ENCODE measurements at regions not wholly inside any gene's neighbourhood (a gene's known extent, or its start where the extent isn't known, plus 50 kb on each side); places are given as distances from the start of the nearest gene placed in this dataset.

- no peaks in the 10 kb centered on the region for H3K79me2 ChIP-seq (ENCODE audit: control insufficient read depth, low read length)
- no peak overlapping the region for H3K4me2 ChIP-seq (ENCODE audit: low read length)
- no peaks in the 10 kb centered on the region for H3K4me1 ChIP-seq (ENCODE audit: control insufficient read depth, low read length)
- no peaks in the 10 kb centered on the region for H3F3A ChIP-seq (ENCODE audit: control insufficient read depth, insufficient read depth)
- H4K20me1 ChIP-seq (ENCODE audit: control insufficient read depth, insufficient read depth, low read depth, low read length) = no peaks in the 10 kb centered on the region
- TF ChIP-seq EZH2phosphoT487 (IDR thresholded peaks at IDR 0.05; ENCODE audit: borderline replicate concordance, low read length) = no peak
- H3K4me3 ChIP-seq (ENCODE audit: low read length) = no peak overlapping the region
- no peaks in the 10 kb centered on the region for H3K36me3 ChIP-seq (ENCODE audit: control insufficient read depth, low read length)
- no peaks in the 10 kb centered on the region for H3K9me3 ChIP-seq (ENCODE audit: control insufficient read depth, insufficient read depth, low read length)
- H3K9me2 ChIP-seq (replicated peaks; ENCODE audit: control insufficient read depth, low read length) = no peaks in the 10 kb centered on the region
- no peak overlapping the region for H3K27ac ChIP-seq (ENCODE audit: low read depth, low read length)
- H3K27me3 ChIP-seq (ENCODE audit: control insufficient read depth, low read length) = no peaks in the 10 kb centered on the region
These were observed 172.5 kb downstream of the ACTL7B start for GRCh38 chr9:108683245-108683644.

GRCh38 chr9:108681851-108682590 is 173.8 kb downstream of the ACTL7B start:
- TF ChIP-seq CTCF (IDR thresholded peaks at IDR 0.05; ENCODE audit: low read depth, low read length, poor library complexity, severe bottlenecking) (no peak), EZH2phosphoT487 (IDR thresholded peaks at IDR 0.05; ENCODE audit: borderline replicate concordance, low read length) (no peak)
- H3F3A ChIP-seq (ENCODE audit: control insufficient read depth, insufficient read depth) = no peaks in the 10 kb centered on the region
- no peak overlapping the region for H3K27ac ChIP-seq (ENCODE audit: low read depth, low read length)
- H3K4me2 ChIP-seq (ENCODE audit: low read length) = no peak overlapping the region
- H3K4me1 ChIP-seq (ENCODE audit: control insufficient read depth, low read length) = no peaks in the 10 kb centered on the region
- H3K36me3 ChIP-seq (ENCODE audit: control insufficient read depth, low read length) = no peaks in the 10 kb centered on the region
- H3K27me3 ChIP-seq (ENCODE audit: control insufficient read depth, low read length) = no peaks in the 10 kb centered on the region
- H3K4me3 ChIP-seq (ENCODE audit: low read length) = no peak overlapping the region
- H3K9me3 ChIP-seq (ENCODE audit: control insufficient read depth, insufficient read depth, low read length) = no peaks in the 10 kb centered on the region
- H4K20me1 ChIP-seq (ENCODE audit: control insufficient read depth, insufficient read depth, low read depth, low read length) = no peaks in the 10 kb centered on the region
- no peaks in the 10 kb centered on the region for H3K9me2 ChIP-seq (replicated peaks; ENCODE audit: control insufficient read depth, low read length)
- no peaks in the 10 kb centered on the region for H3K79me2 ChIP-seq (ENCODE audit: control insufficient read depth, low read length)

- Histone ChIP-seq H3F3A (ENCODE audit: control insufficient read depth, insufficient read depth) (no peaks in the 10 kb centered on the region), H3K9me2 (replicated peaks; ENCODE audit: control insufficient read depth, low read length) (no peaks in the 10 kb centered on the region), H3K36me3 (ENCODE audit: control insufficient read depth, low read length) (no peaks in the 10 kb centered on the region), H3K79me2 (ENCODE audit: control insufficient read depth, low read length) (no peaks in the 10 kb centered on the region), H3K4me1 (ENCODE audit: control insufficient read depth, low read length) (no peaks in the 10 kb centered on the region), H3K4me3 (ENCODE audit: low read length) (no peak overlapping the region), H3K4me2 (ENCODE audit: low read length) (no peak overlapping the region), H3K27me3 (ENCODE audit: control insufficient read depth, low read length) (no peaks in the 10 kb centered on the region), H3K27ac (ENCODE audit: low read depth, low read length) (no peak overlapping the region), H3K9me3 (ENCODE audit: control insufficient read depth, insufficient read depth, low read length) (no peaks in the 10 kb centered on the region), H4K20me1 (ENCODE audit: control insufficient read depth, insufficient read depth, low read depth, low read length) (no peaks in the 10 kb centered on the region)
- TF ChIP-seq CTCF (IDR thresholded peaks at IDR 0.05; ENCODE audit: low read depth, low read length, poor library complexity, severe bottlenecking) (no peak), EZH2phosphoT487 (IDR thresholded peaks at IDR 0.05; ENCODE audit: borderline replicate concordance, low read length) (no peak)
These were observed 174.8 kb downstream of the ACTL7B start for GRCh38 chr9:108680946-108681345.

GRCh38 chr9:108677776-108678175 is 178.0 kb downstream of the ACTL7B start:
- Histone ChIP-seq H3F3A (ENCODE audit: control insufficient read depth, insufficient read depth) (no peaks in the 10 kb centered on the region), H3K4me2 (ENCODE audit: low read length) (no peak overlapping the region), H3K9me3 (ENCODE audit: control insufficient read depth, insufficient read depth, low read length) (no peaks in the 10 kb centered on the region), H3K27ac (ENCODE audit: low read depth, low read length) (no peak overlapping the region), H3K4me3 (ENCODE audit: low read length) (no peak overlapping the region), H4K20me1 (ENCODE audit: control insufficient read depth, insufficient read depth, low read depth, low read length) (no peaks in the 10 kb centered on the region), H3K27me3 (ENCODE audit: control insufficient read depth, low read length) (no peaks in the 10 kb centered on the region), H3K4me1 (ENCODE audit: control insufficient read depth, low read length) (no peaks in the 10 kb centered on the region), H3K79me2 (ENCODE audit: control insufficient read depth, low read length) (no peaks in the 10 kb centered on the region), H3K9me2 (replicated peaks; ENCODE audit: control insufficient read depth, low read length) (no peaks in the 10 kb centered on the region; the same call in 1 of the 2 replicates), H3K36me3 (ENCODE audit: control insufficient read depth, low read length) (no peaks in the 10 kb centered on the region)
- no peak for TF ChIP-seq EZH2phosphoT487 (IDR thresholded peaks at IDR 0.05; ENCODE audit: borderline replicate concordance, low read length)
- TF ChIP-seq CTCF (IDR thresholded peaks at IDR 0.05; ENCODE audit: low read depth, low read length, poor library complexity, severe bottlenecking) = no peak
